HG03060 (cell line): ENCODE measurements at regions not wholly inside any gene's neighbourhood (a gene's known extent, or its start where the extent isn't known, plus 50 kb on each side); places are given as distances from the start of the nearest gene placed in this dataset.

Experiments
- ATAC-seq: cut with Tn5 transposase; IDR thresholded peaks from one replicate; pipeline ENCODE4 v1.9.1; 2021; ENCODE audit warnings: low read depth, moderate number of reproducible peaks; ENCODE audit not compliant: unreplicated experiment

- ATAC-seq = no peak
Observed at GRCh38 chr14:86639146-86639545, 1109.2 kb downstream of the FLRT2 start.

DNA sequence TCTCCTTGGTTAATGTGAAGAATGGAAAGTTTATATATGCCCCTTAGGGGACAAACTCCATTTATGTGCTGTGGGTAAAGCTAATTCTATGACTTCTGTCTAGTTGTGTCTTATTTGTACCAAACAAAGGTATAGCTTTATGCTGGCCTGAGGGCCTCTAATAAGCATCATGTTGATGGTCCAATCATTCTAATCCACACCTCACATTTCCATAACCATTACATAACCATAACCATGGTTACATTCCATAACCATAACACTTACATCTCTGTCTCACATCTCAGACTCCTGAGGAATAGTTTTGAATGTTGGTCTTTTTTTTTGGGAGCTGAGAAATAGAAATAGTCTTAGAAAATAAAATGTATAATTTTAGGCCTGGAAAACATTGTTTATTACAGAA lies 1097.1 kb downstream of the FLRT2 start:
- no peak for ATAC-seq

DNA sequence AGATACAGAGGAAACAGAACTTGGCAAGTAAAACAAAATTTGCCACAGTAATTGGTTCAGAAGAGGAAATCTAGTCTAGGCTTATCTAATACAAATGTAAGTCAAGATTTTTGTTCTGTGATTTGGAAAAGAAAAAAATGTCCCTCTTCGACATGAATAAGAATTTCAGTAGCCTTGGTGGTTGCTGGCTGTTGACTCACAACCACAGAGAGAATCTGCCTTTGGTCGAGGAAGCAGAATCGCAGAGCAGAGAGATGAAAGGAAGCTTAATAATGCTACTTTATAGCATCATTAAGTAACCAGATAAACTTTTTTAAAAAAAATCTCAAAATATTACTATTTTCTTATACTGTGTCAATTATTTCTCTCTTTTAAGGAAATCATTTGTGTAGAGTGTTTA lies 1096.6 kb downstream of the FLRT2 start:
- no peak for ATAC-seq

DNA sequence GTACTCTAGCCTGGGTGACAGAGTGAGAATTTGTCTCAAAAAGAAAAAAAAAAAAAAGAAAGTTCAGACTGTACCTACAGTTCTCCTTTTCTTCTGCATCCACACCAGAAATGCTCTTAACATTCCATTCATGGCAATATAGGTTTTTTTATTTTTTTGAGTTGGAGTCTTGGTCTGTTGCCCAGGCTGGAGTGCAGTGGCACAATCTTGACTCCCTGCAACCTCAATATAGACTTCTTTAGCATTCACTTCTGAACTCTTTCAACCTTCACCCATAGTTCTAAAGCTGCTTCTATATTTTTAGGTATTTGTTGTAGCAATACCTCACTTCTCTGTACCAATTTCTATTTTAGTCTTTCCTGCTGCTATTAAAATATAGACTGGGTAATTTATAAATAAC lies 1095.7 kb downstream of the FLRT2 start:
- ATAC-seq = no peak

- no peak for ATAC-seq
Observed at GRCh38 chr14:86619726-86620125, 1089.8 kb downstream of the FLRT2 start.

DNA sequence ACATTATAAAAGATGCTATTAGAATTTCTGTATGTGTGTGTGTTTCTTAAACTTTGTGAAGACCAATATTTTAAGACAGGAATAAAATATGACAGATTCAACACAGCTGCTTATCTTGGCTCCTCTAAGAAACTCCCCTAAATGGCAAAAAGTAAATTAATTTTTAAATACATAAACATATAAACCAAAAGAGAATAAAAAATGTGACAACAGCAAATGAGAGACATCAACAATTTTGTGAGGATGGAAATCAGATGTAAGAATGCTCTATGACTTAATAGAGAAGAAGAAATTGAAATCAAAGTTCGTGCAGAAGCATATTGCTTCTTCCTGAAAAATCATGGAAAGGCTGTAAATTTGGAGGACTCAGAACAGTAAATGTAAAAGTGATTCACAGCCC lies 1083.8 kb downstream of the FLRT2 start:
- no peak for ATAC-seq

DNA sequence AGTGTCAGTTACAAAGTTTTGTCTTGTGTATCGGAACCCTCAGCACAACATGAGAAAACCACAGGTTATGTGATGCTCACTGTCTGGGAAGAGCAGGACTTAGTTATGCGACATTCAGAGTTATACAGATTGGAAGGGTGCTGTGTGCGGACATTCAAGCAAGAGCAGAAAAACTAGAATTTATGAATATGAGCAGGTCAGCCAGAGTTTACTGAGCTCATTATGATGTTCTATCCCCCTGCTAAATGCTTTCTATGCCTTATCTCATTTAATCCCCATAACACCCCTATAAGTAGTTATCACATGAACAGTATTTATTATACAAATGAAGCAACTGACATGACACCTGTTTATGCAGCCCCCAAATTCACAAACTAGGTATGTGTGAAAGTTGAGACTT lies 1083.2 kb downstream of the FLRT2 start:
- no peak for ATAC-seq

DNA sequence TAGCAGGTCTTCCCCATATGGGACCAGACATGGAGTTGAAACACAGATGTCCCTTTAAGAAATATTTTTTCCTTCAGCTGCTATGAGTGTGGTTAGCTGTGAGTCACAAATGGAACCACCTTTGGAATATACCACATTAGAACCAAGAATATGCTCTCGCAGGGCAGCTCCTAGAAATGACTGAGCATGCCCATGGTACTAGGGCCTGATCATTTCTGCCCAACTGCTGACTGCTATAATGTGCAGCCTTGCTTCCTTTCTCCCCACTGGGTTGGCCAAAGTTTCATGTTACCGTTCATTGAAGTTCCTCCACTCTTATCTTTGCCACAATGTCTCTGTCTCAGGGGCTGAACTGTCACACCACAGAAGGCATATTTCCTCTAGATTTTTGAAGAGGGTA lies 1074.6 kb downstream of the FLRT2 start:
- ATAC-seq = no peak

GRCh38 chr14:86602263-86602662 lies 1072.3 kb downstream of the FLRT2 start:
- ATAC-seq = no peak

DNA sequence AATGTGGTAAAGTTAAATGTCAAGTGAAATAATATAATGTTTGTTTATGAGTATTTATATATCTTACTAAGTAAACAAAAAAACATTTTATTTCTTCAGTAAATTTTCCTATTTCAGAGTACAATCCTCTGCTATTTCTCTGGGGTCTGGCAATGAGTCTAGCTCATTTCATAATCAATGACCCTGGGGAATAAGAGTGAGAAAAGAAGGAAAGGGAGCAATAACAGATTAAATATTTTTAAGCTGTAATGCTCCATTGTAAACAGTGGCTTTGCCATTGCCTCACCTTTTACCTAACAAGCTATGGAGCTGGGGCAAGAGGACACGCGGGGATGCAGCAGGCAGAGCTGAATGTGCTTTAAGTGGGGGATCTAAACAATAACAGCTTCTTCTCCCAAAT lies 1071.9 kb downstream of the FLRT2 start:
- no peak for ATAC-seq

DNA sequence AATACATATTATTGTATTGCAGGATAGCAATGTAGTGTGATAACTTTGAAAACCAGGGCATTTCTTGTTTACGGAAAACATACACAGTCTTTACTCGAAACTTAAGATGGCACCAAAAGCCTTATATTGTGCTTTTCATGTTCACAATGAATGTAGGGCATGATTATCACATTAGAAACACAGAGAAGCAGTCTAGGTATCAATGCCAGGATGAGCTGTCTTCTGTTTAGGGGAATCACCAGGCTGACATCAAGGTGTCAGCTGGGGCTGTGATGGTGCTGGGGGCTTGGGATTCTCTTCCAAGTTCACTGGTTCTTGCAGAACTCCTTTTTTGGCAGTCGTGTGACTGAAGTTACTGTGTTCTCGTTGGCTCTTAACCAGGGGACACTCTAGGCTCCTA lies 1067.3 kb downstream of the FLRT2 start:
- no peak for ATAC-seq

DNA sequence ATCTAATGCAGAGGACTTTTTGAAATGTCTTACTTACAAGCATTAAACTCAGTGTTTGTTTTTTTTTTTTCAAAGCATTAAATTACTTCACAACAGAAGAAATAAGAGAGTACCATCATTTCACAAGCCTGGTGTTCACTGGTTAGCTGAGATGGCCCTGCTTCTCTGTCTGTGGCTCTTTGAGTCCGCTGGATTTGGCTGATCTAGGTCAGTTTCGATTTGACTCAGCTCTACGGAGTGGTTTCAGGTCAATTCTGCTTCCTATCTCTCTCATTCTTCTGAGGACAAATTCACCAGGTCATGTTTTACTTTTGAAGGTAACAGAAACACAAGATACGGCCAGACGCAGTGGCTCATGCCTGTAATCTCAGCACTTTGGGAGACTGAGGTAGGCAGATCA lies 1066.1 kb downstream of the FLRT2 start:
- no peak for ATAC-seq

GRCh38 chr14:86575141-86575540 lies 1045.2 kb downstream of the FLRT2 start:
- no peak for ATAC-seq

DNA sequence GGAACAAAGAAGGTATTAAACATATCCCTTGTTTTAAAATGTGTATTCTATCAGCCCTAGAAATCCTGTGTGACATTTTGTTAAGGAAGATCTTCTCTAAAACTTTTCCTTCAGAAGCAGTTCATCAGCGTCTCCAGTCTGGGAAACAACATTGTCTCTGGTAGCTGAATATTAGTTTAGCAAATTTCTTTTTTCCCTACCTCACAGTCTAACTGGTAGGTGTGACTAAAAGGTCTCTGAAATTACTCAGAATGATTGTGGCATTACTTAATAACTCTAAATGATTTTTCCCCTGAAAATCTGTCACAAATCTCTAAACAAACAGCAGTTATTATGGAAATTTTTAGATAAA lies 1044.8 kb downstream of the FLRT2 start:
- no peak for ATAC-seq

DNA sequence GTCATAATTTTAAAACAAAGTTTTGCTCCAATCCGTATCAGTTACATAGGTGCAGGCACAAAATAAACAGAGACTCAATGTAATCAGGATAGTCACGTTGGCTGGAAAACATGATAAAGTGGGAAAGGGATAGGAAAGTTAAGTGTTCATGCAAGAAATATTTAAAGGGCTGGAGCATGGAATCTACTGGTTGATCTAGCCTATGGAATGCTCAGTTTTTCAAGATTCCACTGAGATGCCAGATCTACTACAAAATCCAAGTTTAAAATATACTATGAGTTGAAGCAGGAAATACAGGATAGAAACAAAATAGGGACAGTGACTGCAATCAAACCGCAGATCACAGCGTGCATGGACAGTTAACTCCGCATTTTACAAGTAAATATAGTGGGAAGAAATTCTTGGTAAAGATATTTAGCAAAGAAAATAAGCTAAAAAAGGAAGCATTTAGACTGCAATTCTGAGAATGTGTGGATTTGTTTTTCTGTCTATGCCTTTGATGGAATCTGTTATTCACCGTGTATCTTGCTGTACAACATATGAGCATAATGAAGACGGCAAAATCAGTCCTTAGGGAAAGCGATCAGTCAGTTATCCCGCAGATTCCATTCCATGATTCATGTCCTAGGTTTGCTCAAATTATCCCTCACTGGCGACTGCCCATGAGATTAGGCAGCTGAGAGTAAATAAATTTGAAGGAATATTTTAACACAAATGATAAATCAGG lies 1044.3 kb downstream of the FLRT2 start:
- ATAC-seq = no peak

- no peak for ATAC-seq
Observed at GRCh38 chr14:86570371-86570770, 1040.4 kb downstream of the FLRT2 start.

DNA sequence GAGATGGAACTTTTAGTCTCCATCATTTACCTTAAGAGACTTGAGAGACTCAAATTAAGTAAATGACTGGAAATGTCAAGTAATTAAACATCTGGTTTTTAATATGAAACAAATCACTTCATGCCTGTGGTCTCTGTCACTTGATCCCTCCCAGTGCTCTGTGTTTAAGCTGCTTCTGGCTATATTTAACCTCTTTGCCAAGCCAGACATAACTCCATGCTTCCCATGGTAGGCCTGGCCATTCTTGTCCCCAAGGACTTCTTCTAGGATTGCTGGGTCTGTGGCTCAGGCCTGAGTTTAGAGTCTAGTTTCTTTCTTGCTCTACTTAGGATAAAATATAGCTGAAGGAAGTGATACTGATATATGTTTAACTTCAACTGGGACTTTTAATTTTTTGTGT lies 1013.6 kb downstream of the FLRT2 start:
- ATAC-seq = no peak

- no peak for ATAC-seq
Observed at GRCh38 chr14:86541972-86542371, 1012.0 kb downstream of the FLRT2 start.

DNA sequence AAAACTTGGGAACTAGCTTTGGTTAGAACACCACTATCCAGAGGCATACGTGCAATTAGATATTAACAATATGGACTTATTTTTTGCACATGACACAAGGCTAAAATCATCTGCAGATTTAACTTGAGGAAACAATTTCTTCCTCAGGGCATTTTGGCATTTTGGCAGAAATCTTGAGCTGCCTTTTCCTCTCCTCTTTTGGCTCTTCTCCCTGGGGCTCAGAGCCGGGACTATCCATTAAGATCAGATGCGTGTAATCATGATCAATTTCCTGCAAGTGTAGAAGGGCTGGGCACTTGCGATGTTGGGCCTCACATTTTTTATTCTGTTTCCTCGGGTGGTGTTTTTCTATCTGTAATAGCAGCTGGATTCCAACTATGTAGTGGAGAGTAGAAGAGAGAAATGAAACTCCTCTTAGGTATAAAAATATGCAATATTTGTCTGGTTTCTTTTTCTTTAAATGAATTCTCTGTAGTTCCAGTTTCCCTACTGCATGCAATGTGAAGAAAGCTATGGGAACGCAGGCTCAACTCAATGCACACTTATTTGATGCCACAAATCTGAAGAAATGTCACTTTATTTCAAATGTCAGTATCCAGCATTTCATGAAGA lies 1010.8 kb downstream of the FLRT2 start:
- ATAC-seq = no peak

DNA sequence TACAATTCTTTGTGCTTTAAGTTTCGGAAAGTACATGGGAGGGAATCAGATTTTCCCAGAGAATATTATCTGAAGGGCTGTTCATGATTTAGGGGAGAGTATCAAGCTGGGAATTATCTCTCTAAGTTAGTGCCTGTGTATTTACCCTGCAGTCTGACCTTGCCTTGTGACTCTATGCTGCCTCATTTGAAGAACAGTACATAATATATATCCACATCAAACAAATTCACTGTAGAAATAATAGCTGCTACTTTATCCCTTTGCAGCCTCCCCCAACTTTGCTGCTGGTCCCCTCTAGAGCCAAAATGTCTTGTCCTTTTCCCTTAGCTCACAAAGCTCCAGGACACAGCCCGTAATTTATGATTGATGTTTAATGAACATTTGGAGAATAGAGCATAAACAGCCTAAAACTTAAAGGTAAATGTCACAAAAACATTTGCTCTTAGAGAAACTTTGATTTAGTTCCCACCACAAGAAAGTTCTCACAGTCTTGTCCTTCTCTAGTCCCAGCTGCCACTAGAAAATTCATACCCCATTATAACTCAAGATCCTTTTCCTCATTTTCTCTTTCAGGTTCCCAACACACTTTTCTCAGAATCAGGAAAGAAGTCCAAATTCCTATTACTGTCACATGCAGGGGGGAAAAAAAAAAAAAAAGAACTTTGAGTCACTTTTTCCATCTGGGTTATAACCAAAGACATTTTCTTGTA lies 1009.6 kb downstream of the FLRT2 start:
- ATAC-seq = no peak

DNA sequence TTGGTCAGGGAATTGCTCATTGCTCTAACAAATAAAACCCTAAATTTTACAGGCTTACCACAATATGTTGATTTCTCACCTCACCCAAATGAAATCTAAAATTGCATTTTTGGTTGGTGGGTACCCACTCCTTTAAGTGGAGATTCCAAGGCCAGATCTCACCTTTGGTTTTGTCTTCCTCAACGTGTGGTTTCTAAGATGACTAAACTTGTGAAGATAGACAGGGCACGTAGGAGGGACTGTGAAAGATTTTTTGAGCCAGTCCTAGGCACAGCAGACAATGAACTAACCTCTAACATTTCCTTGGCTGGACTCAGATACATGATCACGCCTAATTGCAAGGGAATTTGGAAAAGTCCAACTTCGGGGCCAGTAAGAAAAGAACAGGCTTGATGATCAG lies 1003.9 kb downstream of the FLRT2 start:
- ATAC-seq = no peak

DNA sequence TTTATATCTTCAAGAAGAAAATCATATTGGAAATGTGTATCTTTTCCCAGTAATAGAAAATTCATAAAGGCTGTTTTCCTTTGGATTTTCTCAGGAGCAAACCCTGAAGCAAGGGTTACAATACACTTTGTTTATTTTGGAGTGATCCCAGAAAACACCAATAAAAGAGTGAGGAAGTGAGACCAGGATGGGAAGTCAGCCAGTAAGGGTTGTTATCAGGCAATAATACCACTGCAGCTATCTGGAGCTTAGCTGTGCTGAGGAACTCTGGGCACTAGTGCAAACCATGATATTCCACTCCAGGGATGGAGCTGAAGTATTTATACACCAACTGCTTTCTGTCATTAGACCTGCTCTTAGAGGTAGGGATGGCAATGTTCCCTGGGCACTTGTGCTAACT lies 1002.3 kb downstream of the FLRT2 start:
- no peak for ATAC-seq
